GM18520 (cell line): ENCODE measurements at regions not wholly inside any gene's neighbourhood (a gene's known extent, or its start where the extent isn't known, plus 50 kb on each side); places are given as distances from the start of the nearest gene placed in this dataset.

ENCODE experiments used
- ATAC-seq: cut with Tn5 transposase; IDR thresholded peaks from one replicate; pipeline ENCODE4 v1.9.1; 2021; ENCODE audit not compliant: unreplicated experiment

DNA sequence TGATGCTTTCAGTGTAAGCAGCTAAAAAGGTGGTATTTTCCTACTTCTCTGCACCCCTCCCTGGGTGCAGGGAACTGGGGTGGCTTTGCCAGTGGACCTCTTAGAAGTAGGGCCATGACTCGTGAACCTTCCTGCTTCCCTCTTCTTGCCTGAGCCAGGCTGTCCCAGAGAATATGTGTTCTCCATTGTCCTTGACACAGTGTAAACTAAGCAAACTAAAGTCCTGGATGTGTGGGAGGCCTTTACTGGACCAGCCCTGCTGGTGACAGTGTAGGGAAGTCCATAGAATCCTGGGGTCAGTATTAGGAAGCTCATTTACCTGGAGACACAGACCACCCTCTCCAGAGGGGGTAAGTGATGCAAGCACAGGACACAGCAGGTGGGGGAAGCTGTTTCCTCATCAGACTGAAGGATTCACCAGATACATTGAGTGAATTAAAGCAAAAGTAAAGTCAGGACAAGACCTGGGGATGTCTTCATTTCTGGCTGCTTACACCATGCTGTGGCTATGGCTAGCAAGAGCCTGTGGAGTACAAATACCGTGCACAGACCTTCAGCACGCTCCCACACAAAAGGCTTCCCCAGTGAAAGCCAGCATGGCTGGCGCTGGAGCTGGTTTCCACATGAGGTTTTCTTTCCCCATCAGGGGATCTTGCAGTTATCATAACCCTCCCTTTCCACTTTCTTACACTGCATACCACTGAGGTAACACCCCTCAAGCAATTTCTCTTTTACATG lies 64.8 kb upstream of the LPP start:
- ATAC-seq: no peak

DNA sequence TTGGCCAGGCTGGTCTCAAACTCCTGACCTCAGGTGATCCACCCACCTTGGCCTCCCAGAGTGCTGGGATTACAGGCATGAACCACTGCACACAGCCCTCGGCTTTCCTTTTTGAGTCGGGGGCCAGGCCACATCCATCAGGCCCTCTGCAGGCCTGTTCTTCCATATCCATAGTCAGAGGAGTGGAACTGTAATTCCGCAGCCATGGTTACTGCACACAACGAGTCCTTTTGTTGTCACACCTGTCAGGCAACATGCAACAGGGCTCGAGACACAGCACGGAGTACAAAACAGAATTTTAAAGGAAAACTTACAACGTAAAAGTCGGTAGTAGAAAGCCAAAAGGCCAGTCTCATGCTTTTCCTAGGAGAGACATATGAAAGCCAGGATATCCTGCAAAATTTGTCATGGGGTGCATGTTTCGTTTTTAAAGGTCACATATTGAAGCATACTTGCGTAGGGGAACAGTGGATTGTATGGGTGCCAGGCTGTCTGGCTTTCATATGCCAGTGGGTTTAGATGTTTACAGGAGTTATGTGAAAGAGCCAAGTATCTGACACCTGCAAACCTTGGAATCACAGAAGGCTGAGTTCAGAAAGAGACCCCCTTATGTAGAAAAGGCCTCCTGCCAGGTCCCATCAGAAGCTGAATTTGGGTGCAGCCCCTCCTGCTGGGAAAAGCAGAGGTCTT lies 63.2 kb upstream of the LPP start:
- no peak for ATAC-seq

DNA sequence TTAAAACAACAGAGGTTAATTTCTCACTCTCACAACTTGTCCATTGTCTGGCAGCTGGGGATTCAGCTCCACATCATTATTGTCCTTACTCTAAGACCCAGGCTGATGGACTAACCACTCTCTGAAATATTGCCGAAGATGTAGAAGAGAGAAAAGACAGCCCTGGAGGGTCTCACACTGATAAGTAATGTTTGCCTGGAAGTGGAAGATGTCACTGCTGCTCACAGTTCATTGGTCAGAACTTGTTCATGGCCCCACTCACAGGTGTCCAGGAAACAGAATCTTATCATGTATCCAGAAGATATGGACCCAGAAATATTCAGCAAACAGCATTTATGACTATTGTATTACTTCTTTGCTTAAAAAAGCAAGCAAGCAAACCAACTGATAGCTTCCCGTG lies 62.2 kb upstream of the LPP start:
- no peak for ATAC-seq

DNA sequence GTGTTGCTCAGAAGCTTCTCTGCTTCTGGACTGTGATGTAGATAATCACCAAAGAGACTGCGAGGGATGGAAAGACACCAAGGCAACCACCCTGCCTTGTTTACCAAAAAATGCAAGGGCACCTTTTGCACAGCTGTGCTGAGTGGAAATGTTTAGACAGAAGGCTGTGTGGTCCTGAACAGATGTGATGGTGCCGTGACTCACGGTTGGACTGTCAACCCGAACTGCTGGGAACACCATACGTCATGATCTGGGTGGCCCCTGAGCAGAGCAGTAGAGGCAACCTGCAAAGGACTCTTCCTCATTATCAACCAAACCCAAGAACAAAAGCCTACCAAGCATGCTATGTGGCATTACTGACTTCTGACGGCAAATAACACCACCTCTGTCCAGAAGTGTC lies 61.3 kb upstream of the LPP start:
- no peak for ATAC-seq

DNA sequence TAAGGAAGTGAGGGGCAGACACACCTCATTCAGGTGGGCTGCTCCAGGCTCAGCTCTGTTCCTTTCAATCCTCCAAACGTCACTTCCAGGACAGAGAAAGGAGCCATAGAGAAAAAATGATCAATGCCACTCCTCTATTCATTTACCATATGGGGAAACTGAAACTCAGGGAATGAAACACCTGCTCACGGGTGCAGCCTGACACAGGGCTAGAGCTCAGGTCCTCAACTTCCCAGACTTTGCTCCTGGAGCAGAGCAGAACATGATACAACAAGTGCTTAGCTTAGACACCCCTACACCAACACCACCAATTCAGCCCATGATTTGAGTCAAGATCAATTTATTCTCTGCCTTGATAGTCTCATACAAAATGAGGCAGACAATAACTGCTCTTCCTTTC lies 58.5 kb upstream of the LPP start:
- ATAC-seq: no peak

DNA sequence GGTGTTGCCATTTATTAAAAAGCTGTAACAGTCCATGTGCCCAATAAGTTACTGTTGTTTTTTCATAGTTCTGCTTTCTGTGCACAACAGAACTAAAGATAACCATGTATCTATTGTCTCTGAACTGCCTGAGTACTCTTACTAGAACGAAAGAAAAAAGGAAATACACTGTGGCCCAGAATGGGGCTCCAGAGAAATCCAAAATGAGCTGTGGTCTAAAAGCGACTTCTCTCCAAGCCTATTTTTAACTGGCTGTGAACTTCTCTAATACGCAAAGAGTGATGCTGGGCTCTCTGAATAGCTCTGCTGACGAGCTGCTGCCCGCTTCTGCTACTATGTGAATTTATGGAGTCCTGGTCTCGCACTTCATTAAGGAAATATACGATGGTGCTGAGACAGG lies 56.2 kb upstream of the LPP start:
- ATAC-seq: no peak

DNA sequence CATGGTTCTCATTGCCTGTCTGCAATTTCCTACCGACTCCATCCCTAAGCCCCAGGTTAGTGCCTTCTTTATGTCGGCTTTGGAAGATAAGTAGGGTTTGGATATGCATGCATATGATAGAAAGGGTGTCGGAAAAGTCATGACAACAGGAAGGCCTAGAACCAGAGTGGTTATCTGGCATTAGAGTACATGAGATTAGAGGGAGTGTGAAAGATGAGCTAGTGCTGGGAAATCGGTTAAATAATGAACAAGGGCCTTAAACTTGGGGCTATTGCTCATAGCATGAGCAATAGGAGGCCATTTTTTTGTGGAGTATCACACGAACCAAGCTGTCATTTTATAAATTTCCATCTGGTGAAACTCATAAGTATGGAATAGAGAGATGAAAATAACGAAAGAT lies 54.0 kb upstream of the LPP start:
- no peak for ATAC-seq

DNA sequence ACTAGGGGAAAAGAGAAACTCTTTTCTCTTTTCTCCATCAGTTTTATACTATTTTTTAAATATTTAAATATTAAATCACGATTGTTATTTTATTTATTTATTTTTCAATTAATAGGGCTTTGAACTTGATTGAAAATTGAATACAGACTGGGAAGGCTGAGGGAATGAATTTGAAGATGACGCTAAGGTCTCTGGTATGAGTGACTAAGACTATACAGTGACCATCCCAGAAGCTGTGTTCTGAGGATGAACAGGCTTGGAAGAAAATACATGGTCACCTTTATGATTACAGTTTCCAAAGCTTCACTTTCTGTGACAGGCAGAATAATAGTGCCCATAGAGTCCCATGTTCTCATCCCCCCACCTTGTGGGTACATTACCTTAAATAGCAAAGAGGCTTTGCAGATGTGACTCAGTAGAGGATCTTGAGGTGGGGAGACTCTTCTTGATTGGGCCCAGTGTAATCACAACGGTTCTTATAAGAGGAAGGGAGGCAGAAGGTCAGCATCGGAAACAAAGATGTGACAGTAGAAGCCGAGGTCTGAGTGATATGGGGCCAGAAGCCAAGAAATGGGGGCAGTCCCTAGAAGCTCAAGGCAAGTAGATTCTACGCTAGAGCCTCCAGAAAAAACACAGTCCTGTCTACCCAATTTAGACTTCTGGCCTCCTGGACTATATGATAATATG lies 51.0 kb upstream of the LPP start:
- no peak for ATAC-seq

DNA sequence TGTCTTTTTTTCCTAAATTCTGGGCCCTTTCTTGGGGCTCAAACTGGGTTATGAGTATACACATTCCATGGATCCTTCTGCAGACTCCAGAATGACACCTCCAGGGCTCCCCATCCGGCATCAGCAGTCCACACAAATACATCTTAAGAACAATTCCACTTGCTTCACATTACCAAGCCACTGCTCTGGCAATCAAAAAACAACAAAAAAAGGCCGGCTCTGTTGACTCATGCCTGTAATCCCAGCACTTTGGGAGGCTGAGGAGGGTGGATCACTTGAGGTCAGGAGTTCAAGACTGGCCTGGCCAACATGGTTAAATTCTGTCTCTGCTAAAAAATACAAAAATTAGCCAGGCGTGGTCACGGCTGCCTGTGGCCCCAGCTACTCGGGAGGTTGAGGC lies 49.9 kb upstream of the LPP start:
- ATAC-seq: no peak
